ENCODE measurements at regions not wholly inside any gene's neighbourhood (a gene's known extent, or its start where the extent isn't known, plus 50 kb on each side); places are given as distances from the start of the nearest gene placed in this dataset.
A peak's percentile ranks its signal among the peaks of the same experiment; 100 is the strongest.

GRCh38 chr4:11537846-11538245 lies 109.2 kb upstream of the HS3ST1 start:
- Histone ChIP-seq H3K4me1 (ENCODE audit: low read length) (no peaks in the 10 kb centered on the region), H3K9ac (ENCODE audit: low read length) (no peak overlapping the region), H3K4me2 (ENCODE audit: low read depth, low read length) (no peak overlapping the region), H3K27ac (ENCODE audit: low read length) (no peak overlapping the region), H3K36me3 (replicated peaks; ENCODE audit: insufficient read depth, low read length) (no peaks in the 10 kb centered on the region), H3F3A (ENCODE audit: insufficient read depth, low read length) (no peaks in the 10 kb centered on the region), H3K9me2 (replicated peaks; ENCODE audit: insufficient read depth, low read length) (no peaks in the 10 kb centered on the region), H3K79me2 (ENCODE audit: low read length) (no peaks in the 10 kb centered on the region), H2AFZ (ENCODE audit: low read length) (no peak overlapping the region), H3K27me3 (replicated peaks; ENCODE audit: insufficient read depth, low read length) (no peaks in the 10 kb centered on the region), H4K20me1 (ENCODE audit: insufficient read depth, low read length) (no peaks in the 10 kb centered on the region), H3K9me3 (replicated peaks; ENCODE audit: insufficient read depth, low read length) (no peaks in the 10 kb centered on the region), H3K4me3 (ENCODE audit: low read length) (no peak overlapping the region)
- TF ChIP-seq EZH2phosphoT487 (IDR thresholded peaks at IDR 0.05; ENCODE audit: low read length), result no peak
- TF ChIP-seq CTCF (IDR thresholded peaks at IDR 0.05; ENCODE audit: low read length), result no peak
- TF ChIP-seq EZH2 (optimal IDR thresholded peaks at IDR 0.05; ENCODE audit: low read depth, low read length), result no peak
- peak; percentile 14 for DNase-seq

GRCh38 chr4:11535333-11535732 lies 106.6 kb upstream of the HS3ST1 start:
- Histone ChIP-seq H3K36me3 (replicated peaks; ENCODE audit: insufficient read depth, low read length) (no peaks in the 10 kb centered on the region), H3K9me3 (replicated peaks; ENCODE audit: insufficient read depth, low read length) (no peaks in the 10 kb centered on the region), H3K4me3 (ENCODE audit: low read length) (no peak overlapping the region), H3K4me2 (ENCODE audit: low read depth, low read length) (no peak overlapping the region), H3K4me1 (ENCODE audit: low read length) (no peaks in the 10 kb centered on the region), H4K20me1 (ENCODE audit: insufficient read depth, low read length) (no peaks in the 10 kb centered on the region), H3F3A (ENCODE audit: insufficient read depth, low read length) (no peaks in the 10 kb centered on the region), H3K79me2 (ENCODE audit: low read length) (no peaks in the 10 kb centered on the region), H3K9ac (ENCODE audit: low read length) (no peak overlapping the region), H3K27me3 (replicated peaks; ENCODE audit: insufficient read depth, low read length) (no peaks in the 10 kb centered on the region), H2AFZ (ENCODE audit: low read length) (no peak overlapping the region), H3K9me2 (replicated peaks; ENCODE audit: insufficient read depth, low read length) (no peaks in the 10 kb centered on the region), H3K27ac (ENCODE audit: low read length) (no peak overlapping the region)
- no peak for DNase-seq
- TF ChIP-seq CTCF (IDR thresholded peaks at IDR 0.05; ENCODE audit: low read length) (no peak), EZH2phosphoT487 (IDR thresholded peaks at IDR 0.05; ENCODE audit: low read length) (no peak), EZH2 (optimal IDR thresholded peaks at IDR 0.05; ENCODE audit: low read depth, low read length) (no peak)

GRCh38 chr4:11534623-11535302 lies 106.1 kb upstream of the HS3ST1 start:
- H2AFZ ChIP-seq (ENCODE audit: low read length), result no peak overlapping the region
- no peaks in the 10 kb centered on the region for H3K36me3 ChIP-seq (replicated peaks; ENCODE audit: insufficient read depth, low read length)
- H3K4me1 ChIP-seq (ENCODE audit: low read length), result no peaks in the 10 kb centered on the region
- H3K9ac ChIP-seq (ENCODE audit: low read length), result no peak overlapping the region
- H3F3A ChIP-seq (ENCODE audit: insufficient read depth, low read length), result no peaks in the 10 kb centered on the region
- H4K20me1 ChIP-seq (ENCODE audit: insufficient read depth, low read length), result no peaks in the 10 kb centered on the region
- DNase-seq, result no peak
- no peaks in the 10 kb centered on the region for H3K9me2 ChIP-seq (replicated peaks; ENCODE audit: insufficient read depth, low read length)
- no peak overlapping the region for H3K27ac ChIP-seq (ENCODE audit: low read length)
- no peak overlapping the region for H3K4me2 ChIP-seq (ENCODE audit: low read depth, low read length)
- no peak overlapping the region for H3K4me3 ChIP-seq (ENCODE audit: low read length)
- no peak for TF ChIP-seq EZH2phosphoT487 (IDR thresholded peaks at IDR 0.05; ENCODE audit: low read length)
- no peak for TF ChIP-seq CTCF (IDR thresholded peaks at IDR 0.05; ENCODE audit: low read length)
- no peak for TF ChIP-seq EZH2 (optimal IDR thresholded peaks at IDR 0.05; ENCODE audit: low read depth, low read length)
- H3K79me2 ChIP-seq (ENCODE audit: low read length), result no peaks in the 10 kb centered on the region
- H3K27me3 ChIP-seq (replicated peaks; ENCODE audit: insufficient read depth, low read length), result no peaks in the 10 kb centered on the region
- no peaks in the 10 kb centered on the region for H3K9me3 ChIP-seq (replicated peaks; ENCODE audit: insufficient read depth, low read length)
